ENCODE measurements at regions not wholly inside any gene's neighbourhood (a gene's known extent, or its start where the extent isn't known, plus 50 kb on each side); places are given as distances from the start of the nearest gene placed in this dataset.

- TF ChIP-seq SMC3 (conservative IDR thresholded peaks at IDR 0.05; ENCODE audit: insufficient read depth, low read depth, low read length): peak; percentile 96
- TF ChIP-seq HDAC2 (IDR thresholded peaks at IDR 0.05): no peak
- TF ChIP-seq ZFP30 (CRISPR knock-in tag; IDR thresholded peaks at IDR 0.05; ENCODE audit: borderline replicate concordance): no peak
- peak; percentile 49; the same call in 1 of the 2 replicates for TF ChIP-seq XRCC5 (IDR thresholded peaks at IDR 0.05; ENCODE audit: low read depth, low read length)
- TF ChIP-seq REST (IDR thresholded peaks at IDR 0.05; ENCODE audit: borderline replicate concordance): peak; percentile 87
- TF ChIP-seq REST (CRISPR knock-in tag; IDR thresholded peaks at IDR 0.05; ENCODE audit: low read depth): no peak
- TF ChIP-seq JUND (IDR thresholded peaks at IDR 0.05; ENCODE audit: borderline replicate concordance, low read depth, low read length): 0 out of 2 replicates have a peak, but pooled peaks have one; percentile 14
- no peak for TF ChIP-seq JUND (tag; IDR thresholded peaks at IDR 0.05; ENCODE audit: borderline replicate concordance, low read depth, low read length)
- peak; percentile 36; the same call in 1 of the 2 replicates for TF ChIP-seq ZNF511 (CRISPR knock-in tag; IDR thresholded peaks at IDR 0.05)
- no peak for TF ChIP-seq SRF (CRISPR knock-in tag; IDR thresholded peaks at IDR 0.05)
- peak; percentile 90 for TF ChIP-seq ARID2 (IDR thresholded peaks at IDR 0.05)
- peak in 1 of 2 experiments; percentile 61; a peak in 1 of 4 replicates for TF ChIP-seq KDM4B (IDR thresholded peaks at IDR 0.05; ENCODE audit: borderline replicate concordance in 2 of 2, low read depth in 1 of 2)
- TF ChIP-seq RAD21 (CRISPR knock-in tag; conservative IDR thresholded peaks at IDR 0.05 in 1 of 2, IDR thresholded peaks at IDR 0.05 in 1 of 2): peak; percentile 89 to 97
- TF ChIP-seq FOXP1 (CRISPR knock-in tag; IDR thresholded peaks at IDR 0.05): peak; percentile 56; the same call in 1 of the 2 replicates
- TF ChIP-seq ARID1B (IDR thresholded peaks at IDR 0.05): 0 out of 2 replicates have a peak, but pooled peaks have one; percentile 13
- no peak for TF ChIP-seq ETV1 (tag; conservative IDR thresholded peaks at IDR 0.05; ENCODE audit: low read depth)
- TF ChIP-seq CHD4 (IDR thresholded peaks at IDR 0.05; ENCODE audit: insufficient read depth, insufficient replicate concordance, low read depth, low read length, poor library complexity, severe bottlenecking): no peak
- TF ChIP-seq MAX (CRISPR knock-in tag; IDR thresholded peaks at IDR 0.05): peak; percentile 49; the same call in 1 of the 2 replicates
- TF ChIP-seq RB1 (IDR thresholded peaks at IDR 0.05; ENCODE audit: low read depth): peak; percentile 27; the same call in 1 of the 2 replicates
These were observed 58.2 kb upstream of the ANTXRL start (continued) for GRCh38 chr10:46228563-46229071.

Data from K562 (cell line).